ENCODE measurements at regions not wholly inside any gene's neighbourhood (a gene's known extent, or its start where the extent isn't known, plus 50 kb on each side); places are given as distances from the start of the nearest gene placed in this dataset.

- no peak for TF ChIP-seq CTCF (IDR thresholded peaks at IDR 0.05; ENCODE audit: insufficient read depth, low read length)
- no peak for TF ChIP-seq POLR2AphosphoS5 (IDR thresholded peaks at IDR 0.05; ENCODE audit: low read depth)
Observed at GRCh38 chr18:14922965-14923565, 175.1 kb downstream of the ANKRD30B start.
